ENCODE measurements at regions not wholly inside any gene's neighbourhood (a gene's known extent, or its start where the extent isn't known, plus 50 kb on each side); places are given as distances from the start of the nearest gene placed in this dataset.

DNA sequence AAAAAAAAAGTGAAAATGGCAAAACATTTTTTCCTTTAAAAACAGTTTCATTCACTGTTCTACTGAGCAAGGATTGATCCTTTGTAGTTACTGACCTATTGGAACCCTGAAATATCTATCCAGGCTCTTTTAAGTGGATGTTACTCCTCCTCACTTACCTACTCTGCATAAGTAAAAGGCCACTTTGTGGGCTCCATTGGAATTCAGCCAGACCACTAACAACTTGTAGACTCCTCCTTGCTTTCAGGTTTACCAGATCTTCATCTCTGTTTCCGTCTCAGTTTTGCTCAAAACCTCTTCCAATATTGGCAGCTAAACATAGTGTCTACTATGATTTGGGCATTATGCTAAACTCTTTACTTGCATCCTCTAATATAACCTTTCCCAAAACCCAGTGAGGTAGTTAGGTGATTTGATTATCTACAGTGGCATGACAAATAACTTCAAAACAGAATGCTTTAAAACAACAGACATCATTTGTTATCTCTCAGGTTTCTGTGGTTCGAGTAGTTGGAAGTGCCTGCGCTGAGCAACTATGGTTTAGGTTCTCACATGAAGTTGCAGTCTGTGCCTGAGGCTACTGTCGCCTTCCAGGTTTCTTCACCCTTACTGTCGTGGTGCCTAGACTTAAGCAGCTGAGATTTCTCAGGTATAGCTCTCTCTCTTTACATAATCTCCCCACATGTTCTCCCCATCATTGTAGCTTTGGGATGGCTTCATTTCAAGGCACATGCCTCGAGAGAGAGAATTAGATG is 698.2 kb downstream of the REEP3 start:
- DNase-seq (ENCODE audit: insufficient read length) (no peak), FAIRE-seq (no peak)
- TF ChIP-seq POLR2A (IDR thresholded peaks at IDR 0.05; ENCODE audit: low read depth, low read length): no peak
- no peak for TF ChIP-seq TAF1 (IDR thresholded peaks at IDR 0.05; ENCODE audit: borderline replicate concordance, low read depth, low read length)
- TF ChIP-seq POLR2AphosphoS5 (IDR thresholded peaks at IDR 0.05; ENCODE audit: low read depth, low read length): no peak

DNA sequence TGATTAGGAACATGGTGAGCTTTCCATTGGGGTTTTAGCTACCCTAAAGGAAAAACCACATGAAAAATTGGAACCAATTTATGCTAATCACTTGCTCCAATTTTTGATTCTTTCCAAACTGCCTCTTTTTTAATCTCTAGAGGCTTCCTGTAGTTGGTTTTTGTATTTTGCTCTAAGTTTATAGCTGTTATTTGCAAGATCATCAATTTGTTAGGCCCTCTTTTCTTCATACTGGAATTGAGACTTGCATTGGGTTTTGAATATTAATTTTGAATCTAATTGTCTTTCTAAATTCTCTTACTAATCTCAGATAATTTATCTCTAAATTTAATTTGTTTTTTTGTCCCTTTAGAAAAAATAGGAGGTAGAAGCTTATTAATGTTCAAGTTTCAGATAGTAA is 713.3 kb downstream of the REEP3 start:
- FAIRE-seq (no peak), DNase-seq (ENCODE audit: insufficient read length) (no peak)
- TF ChIP-seq TAF1 (IDR thresholded peaks at IDR 0.05; ENCODE audit: borderline replicate concordance, low read depth, low read length) (no peak), POLR2AphosphoS5 (IDR thresholded peaks at IDR 0.05; ENCODE audit: low read depth, low read length) (no peak), POLR2A (IDR thresholded peaks at IDR 0.05; ENCODE audit: low read depth, low read length) (no peak)

DNA sequence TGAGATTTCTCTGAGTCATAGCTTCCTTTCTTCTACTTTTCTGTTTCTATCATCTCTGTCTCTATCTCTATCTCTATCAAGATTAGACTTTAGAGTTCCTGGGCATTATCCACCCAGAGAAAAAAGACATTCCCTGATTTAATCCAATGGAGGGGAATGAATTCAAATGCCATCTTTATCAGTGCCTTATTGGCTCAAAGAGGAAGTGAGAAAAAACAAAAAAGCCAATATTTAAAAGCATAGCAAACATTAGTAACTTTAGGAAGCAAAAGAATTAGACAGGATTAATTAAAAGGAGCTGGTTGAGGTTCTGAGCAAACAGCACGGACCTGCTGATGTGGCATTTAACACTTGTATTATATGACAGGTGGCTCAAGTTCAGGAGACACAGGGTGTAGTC is 736.5 kb downstream of the REEP3 start:
- FAIRE-seq (no peak), DNase-seq (ENCODE audit: insufficient read length) (no peak)
- TF ChIP-seq POLR2A (IDR thresholded peaks at IDR 0.05; ENCODE audit: low read depth, low read length): no peak
- TF ChIP-seq TAF1 (IDR thresholded peaks at IDR 0.05; ENCODE audit: borderline replicate concordance, low read depth, low read length): no peak
- TF ChIP-seq POLR2AphosphoS5 (IDR thresholded peaks at IDR 0.05; ENCODE audit: low read depth, low read length): no peak

DNA sequence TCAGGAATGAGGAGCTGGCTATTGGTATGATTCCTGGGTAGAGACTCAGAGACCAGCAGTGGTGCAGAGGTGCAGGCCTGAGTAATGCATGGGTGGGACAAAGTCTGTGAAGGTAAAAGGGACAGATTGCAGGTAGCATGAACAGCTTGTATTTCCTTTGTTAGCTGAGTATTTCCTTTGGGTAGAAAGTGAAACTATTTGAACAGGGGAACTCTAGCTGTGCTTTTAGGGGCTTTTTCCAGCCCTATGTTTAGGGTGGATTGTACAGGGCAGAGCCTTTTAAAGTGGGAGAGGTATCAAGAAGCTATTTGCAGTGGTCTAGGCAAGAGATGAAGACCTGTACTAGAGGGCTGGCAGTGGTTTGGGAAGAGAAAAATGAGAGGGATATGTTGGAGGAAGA is 739.9 kb downstream of the REEP3 start:
- TF ChIP-seq POLR2AphosphoS5 (IDR thresholded peaks at IDR 0.05; ENCODE audit: low read depth, low read length) (no peak), TAF1 (IDR thresholded peaks at IDR 0.05; ENCODE audit: borderline replicate concordance, low read depth, low read length) (no peak), POLR2A (IDR thresholded peaks at IDR 0.05; ENCODE audit: low read depth, low read length) (no peak)
- DNase-seq (ENCODE audit: insufficient read length) (no peak), FAIRE-seq (peak; percentile 85)

DNA sequence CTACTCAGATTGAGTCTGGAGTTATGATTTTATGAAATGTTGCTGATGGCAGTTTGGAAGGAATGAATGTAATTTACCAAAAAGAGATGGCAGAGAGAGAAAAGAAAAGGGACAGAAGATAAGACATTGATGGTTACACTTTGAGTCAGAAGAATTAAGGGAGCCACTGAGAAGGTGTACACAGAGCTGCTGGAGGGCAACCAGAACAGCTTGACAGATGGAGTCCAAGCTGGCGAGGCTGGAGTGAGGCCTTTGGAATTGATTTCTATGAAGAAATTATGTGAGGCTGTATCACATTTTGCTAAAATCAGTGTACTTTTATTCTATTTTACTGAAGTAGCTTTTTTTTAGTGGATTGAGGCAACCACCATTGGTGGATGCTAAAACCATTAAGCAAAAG is 740.5 kb downstream of the REEP3 start:
- FAIRE-seq (peak; percentile 72), DNase-seq (ENCODE audit: insufficient read length) (no peak)
- no peak for TF ChIP-seq TAF1 (IDR thresholded peaks at IDR 0.05; ENCODE audit: borderline replicate concordance, low read depth, low read length)
- no peak for TF ChIP-seq POLR2AphosphoS5 (IDR thresholded peaks at IDR 0.05; ENCODE audit: low read depth, low read length)
- TF ChIP-seq POLR2A (IDR thresholded peaks at IDR 0.05; ENCODE audit: low read depth, low read length): no peak

DNA sequence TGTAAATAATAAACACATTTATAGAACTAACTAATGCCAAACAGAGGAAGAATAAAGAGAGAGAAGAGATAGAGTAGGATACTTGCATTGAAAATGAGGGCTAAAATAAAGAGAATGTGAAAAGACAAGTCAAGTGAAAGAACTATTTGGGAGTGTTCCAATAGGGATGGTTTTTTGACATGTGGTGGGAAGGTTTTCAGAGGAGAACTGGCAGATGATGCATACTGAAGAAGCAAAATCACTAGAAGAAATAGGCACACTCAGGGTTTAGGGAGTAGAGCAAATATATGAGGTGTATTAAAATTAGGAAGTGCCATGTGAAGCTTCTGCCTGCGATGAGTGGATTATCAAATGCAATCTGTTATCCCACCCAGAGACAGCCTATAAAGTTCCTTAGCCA is 744.8 kb downstream of the REEP3 start:
- no peak for FAIRE-seq
- TF ChIP-seq POLR2A (IDR thresholded peaks at IDR 0.05; ENCODE audit: low read depth, low read length) (no peak), POLR2AphosphoS5 (IDR thresholded peaks at IDR 0.05; ENCODE audit: low read depth, low read length) (no peak)
- DNase-seq (ENCODE audit: insufficient read length): no peak

DNA sequence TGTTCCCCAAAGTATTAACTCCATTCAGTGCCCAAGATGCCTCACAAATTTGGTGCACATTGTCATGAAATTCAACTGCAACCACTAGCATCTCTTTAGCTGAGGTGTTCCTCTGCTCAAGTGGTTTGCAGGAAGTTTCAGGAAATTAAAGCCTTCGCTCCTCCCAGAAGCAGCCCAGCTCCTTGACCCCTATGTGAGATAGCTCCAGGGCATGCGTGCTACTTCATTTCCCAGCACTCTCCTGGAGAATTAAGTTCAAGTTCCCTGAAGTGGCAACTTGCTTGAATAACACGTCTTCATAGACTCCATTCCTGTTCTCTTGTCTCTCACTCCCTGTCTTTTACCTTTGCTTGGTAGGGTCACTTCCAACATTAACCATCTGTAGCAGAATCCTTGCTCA is 750.3 kb downstream of the REEP3 start:
- DNase-seq (ENCODE audit: insufficient read length) (no peak), FAIRE-seq (no peak)
- TF ChIP-seq POLR2AphosphoS5 (IDR thresholded peaks at IDR 0.05; ENCODE audit: low read depth, low read length) (no peak), POLR2A (IDR thresholded peaks at IDR 0.05; ENCODE audit: low read depth, low read length) (no peak), TAF1 (IDR thresholded peaks at IDR 0.05; ENCODE audit: borderline replicate concordance, low read depth, low read length) (no peak)

DNA sequence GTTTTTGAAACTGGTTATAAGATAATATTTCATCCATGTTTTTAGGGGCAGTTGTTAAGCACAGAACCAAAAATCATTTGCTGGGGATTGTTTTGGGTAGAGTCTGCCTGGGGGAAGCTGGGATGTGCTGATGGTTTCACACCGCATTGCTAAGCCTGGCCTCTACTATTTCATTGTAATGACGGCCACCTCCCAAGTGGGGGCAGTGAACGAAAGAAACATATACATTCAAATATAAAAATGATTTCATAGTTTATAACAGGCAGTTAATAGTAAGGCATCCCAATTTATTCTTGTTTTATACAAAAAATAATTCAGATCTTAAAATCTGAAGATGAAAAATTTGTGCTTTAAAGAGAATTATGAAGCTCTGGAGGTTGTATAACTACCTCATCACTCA is 750.8 kb downstream of the REEP3 start:
- TF ChIP-seq POLR2A (IDR thresholded peaks at IDR 0.05; ENCODE audit: low read depth, low read length): no peak
- no peak for TF ChIP-seq POLR2AphosphoS5 (IDR thresholded peaks at IDR 0.05; ENCODE audit: low read depth, low read length)
- no peak for TF ChIP-seq TAF1 (IDR thresholded peaks at IDR 0.05; ENCODE audit: borderline replicate concordance, low read depth, low read length)
- DNase-seq (ENCODE audit: insufficient read length) (no peak), FAIRE-seq (no peak)

DNA sequence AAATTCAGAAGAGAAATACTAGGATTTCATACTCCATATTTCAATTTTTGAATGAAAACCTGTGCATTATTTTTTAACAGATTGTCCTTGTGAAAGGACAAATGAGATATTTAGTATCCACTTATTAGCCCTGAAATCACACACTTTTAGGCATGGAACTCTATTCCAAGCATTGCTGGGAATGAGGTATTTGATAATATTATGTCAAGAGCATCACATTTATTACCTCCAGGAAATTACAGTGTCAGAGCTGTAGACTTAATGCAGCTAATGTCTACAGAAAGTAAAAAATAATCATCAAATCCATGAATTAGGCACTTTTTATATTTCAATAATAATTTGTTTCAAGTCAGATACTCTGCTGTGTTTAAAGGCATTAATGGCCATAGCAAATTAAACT is 753.8 kb downstream of the REEP3 start:
- TF ChIP-seq POLR2A (IDR thresholded peaks at IDR 0.05; ENCODE audit: low read depth, low read length): no peak
- TF ChIP-seq POLR2AphosphoS5 (IDR thresholded peaks at IDR 0.05; ENCODE audit: low read depth, low read length): no peak
- no peak for TF ChIP-seq TAF1 (IDR thresholded peaks at IDR 0.05; ENCODE audit: borderline replicate concordance, low read depth, low read length)
- DNase-seq (ENCODE audit: insufficient read length): no peak
- FAIRE-seq: no peak

DNA sequence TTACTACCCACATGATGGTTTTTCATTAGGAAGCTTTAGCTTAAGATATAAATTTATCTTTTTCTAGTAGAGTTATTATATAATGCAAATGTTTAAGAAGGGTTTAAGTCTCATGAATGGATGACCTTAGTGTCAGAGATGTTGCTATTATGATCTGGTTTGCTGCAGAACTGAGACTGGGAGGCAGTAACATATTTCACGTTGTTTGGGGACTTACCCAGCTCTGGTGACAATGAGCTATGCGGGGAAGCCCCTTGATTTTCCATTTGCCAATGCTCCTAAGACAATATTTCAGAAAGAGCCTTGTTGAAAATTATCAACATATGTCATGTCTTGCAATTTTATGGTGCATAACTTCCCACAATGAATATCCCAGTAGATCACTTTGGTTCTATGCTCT is 754.6 kb downstream of the REEP3 start:
- TF ChIP-seq POLR2A (IDR thresholded peaks at IDR 0.05; ENCODE audit: low read depth, low read length): no peak
- no peak for TF ChIP-seq TAF1 (IDR thresholded peaks at IDR 0.05; ENCODE audit: borderline replicate concordance, low read depth, low read length)
- no peak for TF ChIP-seq POLR2AphosphoS5 (IDR thresholded peaks at IDR 0.05; ENCODE audit: low read depth, low read length)
- DNase-seq (ENCODE audit: insufficient read length) (no peak), FAIRE-seq (peak; percentile 95)

DNA sequence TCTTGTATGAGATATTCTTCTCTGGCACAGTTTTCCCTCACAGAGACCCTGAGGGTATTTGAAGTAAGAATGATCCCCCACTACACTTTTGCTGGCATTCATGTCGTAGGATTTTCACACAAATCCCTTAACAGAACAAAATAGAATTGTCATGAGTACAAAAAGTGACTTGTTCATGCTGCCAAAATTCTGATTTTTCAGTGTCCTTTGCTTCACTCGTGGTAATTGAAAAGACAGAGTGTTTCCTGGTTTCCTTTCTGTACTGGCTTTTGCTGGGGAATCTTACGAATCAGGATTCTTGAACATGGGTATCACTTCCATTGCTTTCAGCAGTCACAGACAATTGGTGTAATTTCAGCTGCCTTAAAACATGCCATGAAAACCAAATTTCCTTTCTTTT is 756.3 kb downstream of the REEP3 start:
- TF ChIP-seq POLR2A (IDR thresholded peaks at IDR 0.05; ENCODE audit: low read depth, low read length) (no peak), POLR2AphosphoS5 (IDR thresholded peaks at IDR 0.05; ENCODE audit: low read depth, low read length) (no peak), TAF1 (IDR thresholded peaks at IDR 0.05; ENCODE audit: borderline replicate concordance, low read depth, low read length) (no peak)
- FAIRE-seq: no peak
- no peak for DNase-seq (ENCODE audit: insufficient read length)

DNA sequence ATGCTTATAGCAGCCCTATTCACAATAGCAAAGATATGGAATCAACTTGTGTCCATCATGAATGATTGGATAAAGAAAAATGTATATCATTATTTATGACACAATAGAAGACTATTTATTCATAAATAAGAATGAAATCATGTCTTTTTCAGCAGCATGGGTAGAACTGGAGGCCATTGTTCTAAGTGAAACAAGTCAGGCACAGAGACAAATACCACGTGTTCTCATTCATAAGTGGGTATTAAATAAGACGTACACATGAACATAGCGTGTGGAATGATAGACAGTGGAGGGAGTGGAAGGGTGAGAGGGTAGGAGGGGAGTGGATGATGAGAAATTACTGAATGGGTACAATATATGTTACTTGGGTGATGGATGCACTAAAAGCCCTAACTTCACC is 762.4 kb downstream of the REEP3 start:
- DNase-seq (ENCODE audit: insufficient read length) (no peak), FAIRE-seq (no peak)
- TF ChIP-seq TAF1 (IDR thresholded peaks at IDR 0.05; ENCODE audit: borderline replicate concordance, low read depth, low read length): no peak
- TF ChIP-seq POLR2A (IDR thresholded peaks at IDR 0.05; ENCODE audit: low read depth, low read length): no peak
- TF ChIP-seq POLR2AphosphoS5 (IDR thresholded peaks at IDR 0.05; ENCODE audit: low read depth, low read length): no peak

Data from GM12892 (cell line).